ENCODE measurements at regions not wholly inside any gene's neighbourhood (a gene's known extent, or its start where the extent isn't known, plus 50 kb on each side); places are given as distances from the start of the nearest gene placed in this dataset.

GRCh38 chr12:21993438-21993981, 52.3 kb upstream of the ABCC9 start:
- H3K9me3 Mint-ChIP-seq (ENCODE audit: unreplicated experiment) = no peaks in the 10 kb centered on the region
- no peaks in the 10 kb centered on the region for H3K36me3 Mint-ChIP-seq (ENCODE audit: insufficient read depth, unreplicated experiment)
- ChIA-PET CTCF (interaction anchor here (1.6 to 11.3 kb wide), 2 partner anchors 298 to 314 kb away, joined by 5 to 236 read pairs; no protein-coding TSS in a partner anchor), POLR2A (no interaction called here)
- no peaks in the 10 kb centered on the region for H3K27me3 Mint-ChIP-seq (ENCODE audit: insufficient read depth, unreplicated experiment)
- DNase-seq (ENCODE audit: unreplicated experiment) = no peak
- H3K4me3 Mint-ChIP-seq (ENCODE audit: unreplicated experiment) = no peak overlapping the region
- no peaks in the 10 kb centered on the region for H3K4me1 Mint-ChIP-seq (ENCODE audit: insufficient read depth, unreplicated experiment)
- BruUV-seq (replicated peaks) = no TSS peak
- intact Hi-C loops (cut with micrococcal nuclease) = no loop called here
- no peak overlapping the region for H3K27ac Mint-ChIP-seq (ENCODE audit: low read depth, unreplicated experiment)
- TF ChIP-seq, protein P1, sequence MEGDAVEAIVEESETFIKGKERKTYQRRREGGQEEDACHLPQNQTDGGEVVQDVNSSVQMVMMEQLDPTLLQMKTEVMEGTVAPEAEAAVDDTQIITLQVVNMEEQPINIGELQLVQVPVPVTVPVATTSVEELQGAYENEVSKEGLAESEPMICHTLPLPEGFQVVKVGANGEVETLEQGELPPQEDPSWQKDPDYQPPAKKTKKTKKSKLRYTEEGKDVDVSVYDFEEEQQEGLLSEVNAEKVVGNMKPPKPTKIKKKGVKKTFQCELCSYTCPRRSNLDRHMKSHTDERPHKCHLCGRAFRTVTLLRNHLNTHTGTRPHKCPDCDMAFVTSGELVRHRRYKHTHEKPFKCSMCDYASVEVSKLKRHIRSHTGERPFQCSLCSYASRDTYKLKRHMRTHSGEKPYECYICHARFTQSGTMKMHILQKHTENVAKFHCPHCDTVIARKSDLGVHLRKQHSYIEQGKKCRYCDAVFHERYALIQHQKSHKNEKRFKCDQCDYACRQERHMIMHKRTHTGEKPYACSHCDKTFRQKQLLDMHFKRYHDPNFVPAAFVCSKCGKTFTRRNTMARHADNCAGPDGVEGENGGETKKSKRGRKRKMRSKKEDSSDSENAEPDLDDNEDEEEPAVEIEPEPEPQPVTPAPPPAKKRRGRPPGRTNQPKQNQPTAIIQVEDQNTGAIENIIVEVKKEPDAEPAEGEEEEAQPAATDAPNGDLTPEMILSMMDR (IDR thresholded peaks at IDR 0.05; ENCODE audit: unreplicated experiment) = no peak

- H3K9me3 Mint-ChIP-seq (ENCODE audit: unreplicated experiment) = no peaks in the 10 kb centered on the region
- no peaks in the 10 kb centered on the region for H3K4me1 Mint-ChIP-seq (ENCODE audit: insufficient read depth, unreplicated experiment)
- intact Hi-C loops (cut with micrococcal nuclease) = no loop called here
- DNase-seq (ENCODE audit: unreplicated experiment) = no peak
- H3K27ac Mint-ChIP-seq (ENCODE audit: low read depth, unreplicated experiment) = no peak overlapping the region
- H3K4me3 Mint-ChIP-seq (ENCODE audit: unreplicated experiment) = no peak overlapping the region
- H3K27me3 Mint-ChIP-seq (ENCODE audit: insufficient read depth, unreplicated experiment) = peaks cover 6% of the 10 kb centered on the region
- ChIA-PET POLR2A (no interaction called here), CTCF (interaction anchor here (11.3 kb wide), 1 partner anchor 297 kb away, joined by 236 read pairs; no protein-coding TSS in a partner anchor)
- no peaks in the 10 kb centered on the region for H3K36me3 Mint-ChIP-seq (ENCODE audit: insufficient read depth, unreplicated experiment)
- TF ChIP-seq, protein P1 (IDR thresholded peaks at IDR 0.05; ENCODE audit: unreplicated experiment) = no peak
- BruUV-seq (replicated peaks) = no TSS peak
Measured at GRCh38 chr12:21992823-21993222, 51.6 kb upstream of the ABCC9 start.

DNA sequence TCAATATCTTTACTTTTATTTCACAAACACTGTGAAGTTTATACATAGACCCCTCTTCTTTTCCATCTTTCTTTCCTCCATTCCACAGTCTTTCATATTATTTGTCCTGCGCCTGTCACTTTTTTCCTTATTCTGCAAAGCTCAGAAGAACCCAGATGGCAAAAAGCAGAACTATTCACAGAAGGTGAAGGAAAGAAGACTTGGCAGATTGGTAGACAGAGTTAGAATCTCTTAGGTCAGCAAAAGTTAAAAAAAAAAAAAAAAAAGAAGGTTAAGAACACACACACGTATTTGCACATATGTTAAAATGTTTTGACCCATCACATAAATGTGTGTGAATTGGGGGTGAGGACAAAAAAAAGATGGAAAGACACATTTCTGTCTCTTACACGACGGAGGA, 50.3 kb upstream of the ABCC9 start:
- intact Hi-C loops (cut with micrococcal nuclease) = no loop called here
- no peaks in the 10 kb centered on the region for H3K9me3 Mint-ChIP-seq (ENCODE audit: unreplicated experiment)
- TF ChIP-seq, protein P1 (IDR thresholded peaks at IDR 0.05; ENCODE audit: unreplicated experiment) = no peak
- BruUV-seq (replicated peaks) = no TSS peak
- DNase-seq (ENCODE audit: unreplicated experiment) = no peak
- peaks cover 19% of the 10 kb centered on the region for H3K27me3 Mint-ChIP-seq (ENCODE audit: insufficient read depth, unreplicated experiment)
- H3K4me3 Mint-ChIP-seq (ENCODE audit: unreplicated experiment) = no peak overlapping the region
- ChIA-PET POLR2A (no interaction called here), CTCF (interaction anchor here (1.8 to 11.3 kb wide), 4 partner anchors 12 to 296 kb away, joined by 6 to 236 read pairs (median 24); no protein-coding TSS in a partner anchor)
- no peaks in the 10 kb centered on the region for H3K36me3 Mint-ChIP-seq (ENCODE audit: insufficient read depth, unreplicated experiment)
- H3K27ac Mint-ChIP-seq (ENCODE audit: low read depth, unreplicated experiment) = no peak overlapping the region
- H3K4me1 Mint-ChIP-seq (ENCODE audit: insufficient read depth, unreplicated experiment) = no peaks in the 10 kb centered on the region
